ENCODE measurements at regions not wholly inside any gene's neighbourhood (a gene's known extent, or its start where the extent isn't known, plus 50 kb on each side); places are given as distances from the start of the nearest gene placed in this dataset.

GRCh38 chr3:181176601-181177000 lies 187.1 kb upstream of the DNAJC19 start:
- TF ChIP-seq CTCF (IDR thresholded peaks at IDR 0.05; ENCODE audit: low read depth, low read length), result peak; percentile 67
- no peak for TF ChIP-seq EZH2phosphoT487 (IDR thresholded peaks at IDR 0.05; ENCODE audit: low read depth)

Data from OCI-LY3 (cell line).